C4-2B (cell line): ENCODE measurements at regions not wholly inside any gene's neighbourhood (a gene's known extent, or its start where the extent isn't known, plus 50 kb on each side); places are given as distances from the start of the nearest gene placed in this dataset.

Source experiments
- H3K27ac ChIP-seq: fragments of 450-650 bp; 2 replicates; pipeline ENCODE4 v1.5.1; 2017
- ZFX ChIP-seq: fragments of 450-650 bp; IDR thresholded peaks from 2 replicates; pipeline ENCODE4 v1.6.1; 2017
- TF ChIP-seq, protein P1 (sequence below): fragments of 450-650 bp; conservative IDR thresholded peaks from 2 replicates; pipeline ENCODE4 v1.5.1; 2017; ENCODE audit warnings: mild to moderate bottlenecking

GRCh38 chr2:107069890-107070289 lies 183.9 kb upstream of the ST6GAL2 start:
- TF ChIP-seq, protein P1, sequence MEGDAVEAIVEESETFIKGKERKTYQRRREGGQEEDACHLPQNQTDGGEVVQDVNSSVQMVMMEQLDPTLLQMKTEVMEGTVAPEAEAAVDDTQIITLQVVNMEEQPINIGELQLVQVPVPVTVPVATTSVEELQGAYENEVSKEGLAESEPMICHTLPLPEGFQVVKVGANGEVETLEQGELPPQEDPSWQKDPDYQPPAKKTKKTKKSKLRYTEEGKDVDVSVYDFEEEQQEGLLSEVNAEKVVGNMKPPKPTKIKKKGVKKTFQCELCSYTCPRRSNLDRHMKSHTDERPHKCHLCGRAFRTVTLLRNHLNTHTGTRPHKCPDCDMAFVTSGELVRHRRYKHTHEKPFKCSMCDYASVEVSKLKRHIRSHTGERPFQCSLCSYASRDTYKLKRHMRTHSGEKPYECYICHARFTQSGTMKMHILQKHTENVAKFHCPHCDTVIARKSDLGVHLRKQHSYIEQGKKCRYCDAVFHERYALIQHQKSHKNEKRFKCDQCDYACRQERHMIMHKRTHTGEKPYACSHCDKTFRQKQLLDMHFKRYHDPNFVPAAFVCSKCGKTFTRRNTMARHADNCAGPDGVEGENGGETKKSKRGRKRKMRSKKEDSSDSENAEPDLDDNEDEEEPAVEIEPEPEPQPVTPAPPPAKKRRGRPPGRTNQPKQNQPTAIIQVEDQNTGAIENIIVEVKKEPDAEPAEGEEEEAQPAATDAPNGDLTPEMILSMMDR, result no peak
- no peak for TF ChIP-seq ZFX
- H3K27ac ChIP-seq, result no peak overlapping the region

DNA sequence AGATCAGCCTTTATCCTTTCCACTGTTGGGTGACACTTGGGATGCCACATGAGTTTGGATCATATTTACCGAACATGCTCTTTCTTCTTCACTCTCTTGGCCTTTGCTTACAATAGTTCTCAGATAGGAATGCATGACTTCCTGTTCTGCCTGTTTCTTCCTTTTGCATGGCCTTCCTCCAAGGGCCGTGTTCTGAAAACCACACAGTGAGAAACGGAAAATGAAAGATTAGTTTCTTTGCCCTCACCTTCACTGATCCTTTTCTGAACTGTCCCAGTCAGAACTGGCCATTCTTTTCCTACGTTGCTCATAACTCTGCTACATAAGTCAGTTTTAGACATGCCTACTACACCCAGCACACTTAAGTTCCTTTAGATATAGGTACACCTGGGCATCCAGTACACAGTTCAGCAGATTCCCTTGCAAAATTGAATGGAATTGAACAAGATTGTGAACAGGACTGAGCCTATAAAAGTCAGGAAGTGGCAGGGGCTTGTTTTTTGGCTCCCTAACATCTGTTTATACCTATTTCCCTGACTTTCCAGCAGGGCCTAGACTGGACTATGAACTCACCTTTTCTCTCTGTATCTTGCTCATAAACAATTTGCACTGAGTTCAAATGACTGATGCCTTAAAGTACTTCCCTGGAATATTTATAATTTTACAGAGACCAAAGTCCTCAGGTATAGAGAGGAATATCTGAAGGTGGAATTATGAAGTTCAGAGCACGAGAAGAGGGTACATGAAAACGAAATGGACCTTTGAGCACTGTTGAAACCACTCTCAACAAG lies 186.4 kb upstream of the ST6GAL2 start:
- no peak overlapping the region for H3K27ac ChIP-seq
- no peak for TF ChIP-seq ZFX
- TF ChIP-seq, protein P1, result no peak

GRCh38 chr2:107078584-107078983 lies 192.6 kb upstream of the ST6GAL2 start:
- no peak overlapping the region for H3K27ac ChIP-seq
- no peak for TF ChIP-seq ZFX
- TF ChIP-seq, protein P1, result no peak

DNA sequence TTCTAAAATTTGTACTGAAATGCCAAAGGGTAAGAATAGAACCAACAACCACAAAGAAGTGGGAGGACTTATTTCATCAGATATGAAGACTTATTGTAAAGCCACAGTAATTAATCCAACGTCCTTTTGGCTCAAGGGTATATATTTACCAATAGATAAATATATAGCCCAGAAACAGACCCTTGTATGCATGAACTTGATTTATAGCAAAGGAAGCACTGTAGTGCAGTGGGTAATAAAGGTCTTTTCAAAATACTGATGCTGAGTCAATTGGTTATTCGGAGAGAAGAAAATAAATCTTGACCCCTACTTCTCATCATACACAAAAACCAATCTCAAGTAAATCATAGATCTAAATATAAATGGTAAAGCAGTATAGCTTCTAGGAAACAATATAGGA lies 200.5 kb upstream of the ST6GAL2 start:
- TF ChIP-seq, protein P1, result no peak
- TF ChIP-seq ZFX, result no peak
- H3K27ac ChIP-seq, result no peak overlapping the region

GRCh38 chr2:107088156-107088555 lies 202.2 kb upstream of the ST6GAL2 start:
- H3K27ac ChIP-seq, result no peak overlapping the region
- TF ChIP-seq, protein P1, result no peak
- no peak for TF ChIP-seq ZFX

DNA sequence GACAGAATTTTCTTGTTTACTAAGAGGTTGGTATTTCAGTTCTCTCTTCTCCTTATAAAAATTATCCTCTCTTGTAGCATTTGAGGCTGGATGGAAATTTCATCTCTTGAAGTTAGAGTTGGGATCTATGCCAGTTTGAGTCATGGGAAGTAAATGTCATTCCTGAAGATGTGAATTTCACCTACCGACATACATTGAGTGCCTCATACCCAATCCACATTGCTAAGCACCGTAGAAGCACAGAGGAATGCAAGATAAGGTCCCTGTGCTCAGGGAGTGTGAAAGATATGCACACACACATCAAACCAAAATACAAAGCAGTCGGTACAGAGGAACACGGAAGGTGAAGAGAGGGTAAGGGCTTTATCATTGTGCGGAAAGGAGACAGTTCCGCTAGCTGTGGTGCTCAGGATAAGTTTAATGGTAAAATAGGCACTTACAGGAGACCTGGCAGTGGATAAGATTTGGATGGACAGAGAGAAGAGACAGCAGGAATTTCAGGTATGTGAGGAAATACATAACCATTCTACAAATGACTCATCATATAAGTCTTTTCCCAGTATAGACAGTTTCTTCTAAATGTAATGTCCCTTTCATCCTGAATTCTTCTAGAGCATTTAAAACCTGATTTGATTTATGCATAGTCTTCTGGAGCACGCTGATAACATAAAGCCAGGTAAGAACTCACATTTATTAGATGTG lies 205.3 kb upstream of the ST6GAL2 start:
- H3K27ac ChIP-seq, result no peak overlapping the region
- TF ChIP-seq, protein P1, result no peak
- TF ChIP-seq ZFX, result no peak

- TF ChIP-seq ZFX, result no peak
Measured at GRCh38 chr2:107093426-107093957, 207.5 kb upstream of the ST6GAL2 start.

More at GRCh38 chr2:107093426-107093957, 207.5 kb upstream of the ST6GAL2 start:
- no peak overlapping the region for H3K27ac ChIP-seq
